Omental fat pad (tissue), 3 donors: ENCODE measurements at regions not wholly inside any gene's neighbourhood (a gene's known extent, or its start where the extent isn't known, plus 50 kb on each side); places are given as distances from the start of the nearest gene placed in this dataset.
A peak's percentile ranks its signal among the peaks of the same experiment; 100 is the strongest.
"Not testable (repeated sequence)": the region's sequence is repeated elsewhere in the genome, so short reads cannot be mapped to it uniquely, and the experiment has no call there.

Experiments
- ATAC-seq: fragments of 150-250 bp; one replicate; pipeline ENCODE4 v1.9.1; 2016; ENCODE audit warnings: mild to moderate bottlenecking, moderate library complexity; ENCODE audit not compliant: low FRiP score
- DNase-seq: peaks from one replicate; pipeline ENCODE4 v3.0.0-alpha.2; 2019; ENCODE audit warnings: low spot score
- TF ChIP-seq, protein P1 (sequence below), 3 donors: fragments of 450-650 bp; IDR thresholded peaks; one replicate each; pipeline ENCODE4 v1.5.1; 2016 to 2017; ENCODE audit warnings: antibody characterized with exemption in 3 of 3, mild to moderate bottlenecking in 3 of 3, moderate library complexity in 2 of 3

DNA sequence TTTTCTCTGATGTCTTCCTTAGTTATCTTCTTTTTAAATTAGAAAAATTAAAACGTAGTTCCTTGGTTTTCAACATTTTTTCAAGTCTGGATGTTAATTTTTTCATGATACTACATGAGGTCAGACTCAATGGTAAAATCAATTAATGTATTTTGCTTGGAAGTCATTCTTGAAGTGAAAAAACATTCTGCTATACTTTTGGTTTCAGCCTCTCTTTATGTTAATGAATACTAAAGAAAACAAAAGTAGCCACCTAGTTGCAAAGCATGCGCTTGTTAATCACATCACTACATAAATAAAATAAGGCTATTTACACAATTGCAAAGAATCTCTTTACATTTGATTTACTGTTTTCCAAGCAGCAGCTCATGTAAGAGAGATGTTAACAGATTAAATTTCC, 170.4 kb downstream of the LIPI start:
- DNase-seq, result no peak
- TF ChIP-seq, protein P1, sequence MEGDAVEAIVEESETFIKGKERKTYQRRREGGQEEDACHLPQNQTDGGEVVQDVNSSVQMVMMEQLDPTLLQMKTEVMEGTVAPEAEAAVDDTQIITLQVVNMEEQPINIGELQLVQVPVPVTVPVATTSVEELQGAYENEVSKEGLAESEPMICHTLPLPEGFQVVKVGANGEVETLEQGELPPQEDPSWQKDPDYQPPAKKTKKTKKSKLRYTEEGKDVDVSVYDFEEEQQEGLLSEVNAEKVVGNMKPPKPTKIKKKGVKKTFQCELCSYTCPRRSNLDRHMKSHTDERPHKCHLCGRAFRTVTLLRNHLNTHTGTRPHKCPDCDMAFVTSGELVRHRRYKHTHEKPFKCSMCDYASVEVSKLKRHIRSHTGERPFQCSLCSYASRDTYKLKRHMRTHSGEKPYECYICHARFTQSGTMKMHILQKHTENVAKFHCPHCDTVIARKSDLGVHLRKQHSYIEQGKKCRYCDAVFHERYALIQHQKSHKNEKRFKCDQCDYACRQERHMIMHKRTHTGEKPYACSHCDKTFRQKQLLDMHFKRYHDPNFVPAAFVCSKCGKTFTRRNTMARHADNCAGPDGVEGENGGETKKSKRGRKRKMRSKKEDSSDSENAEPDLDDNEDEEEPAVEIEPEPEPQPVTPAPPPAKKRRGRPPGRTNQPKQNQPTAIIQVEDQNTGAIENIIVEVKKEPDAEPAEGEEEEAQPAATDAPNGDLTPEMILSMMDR (IDR thresholded peaks at IDR 0.05), result no peak
- no peak for ATAC-seq

DNA sequence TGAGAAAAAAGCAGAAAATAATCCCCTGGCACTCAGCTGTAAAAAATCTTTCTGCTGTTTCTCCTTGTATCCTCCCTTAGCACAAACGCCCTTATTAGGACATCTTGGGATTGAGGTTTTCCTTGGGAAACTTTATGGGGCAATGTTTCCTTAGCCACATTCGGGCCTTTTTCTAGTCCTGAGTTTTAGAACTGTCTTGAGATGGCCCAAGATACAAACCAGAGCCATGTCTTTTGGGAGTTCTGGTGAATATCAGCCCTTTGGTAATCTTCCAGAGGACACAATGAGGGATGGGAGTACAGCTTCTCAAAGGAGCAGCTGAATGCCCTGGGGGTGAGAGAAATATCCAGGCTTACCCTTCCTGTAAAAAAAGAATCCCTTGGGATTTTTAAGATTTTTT, 182.1 kb downstream of the LIPI start:
- not testable (repeated sequence) for DNase-seq

DNA sequence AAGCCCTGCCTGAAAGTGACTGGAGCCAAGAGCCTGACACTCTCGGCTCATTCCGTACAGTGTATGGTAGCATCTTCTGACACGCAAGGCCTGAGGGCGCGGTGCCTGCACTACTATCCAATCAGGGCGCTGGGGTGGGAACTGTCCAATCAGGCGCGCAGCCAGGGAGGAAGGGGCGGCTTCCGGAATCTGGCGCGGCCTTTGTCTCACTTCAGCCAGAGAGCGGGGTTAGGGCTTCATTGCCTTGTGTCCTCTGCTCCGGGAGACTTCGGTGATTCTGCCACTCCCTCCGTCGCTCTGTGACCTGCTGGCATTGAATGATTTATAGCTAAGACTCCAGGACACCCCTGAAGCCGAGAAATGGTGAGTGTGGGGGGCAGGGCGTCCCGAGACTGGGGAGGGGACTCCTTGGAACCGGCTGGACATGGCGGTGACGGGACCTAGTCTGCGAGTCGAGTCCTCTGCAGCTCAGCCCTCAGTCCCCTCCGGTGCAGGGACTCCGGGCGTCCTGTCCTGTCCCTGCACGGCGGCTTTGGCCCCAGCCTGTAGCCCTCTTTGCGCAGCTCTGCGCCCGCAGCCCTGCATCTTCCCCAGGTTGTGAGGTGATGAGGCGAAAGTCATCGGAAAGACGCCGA, 183.4 kb downstream of the LIPI start:
- peak; percentile 80 for DNase-seq
- peak; percentile 100 for ATAC-seq

More for the DNA sequence above, 182.1 kb downstream of the LIPI start:
- ATAC-seq, result not testable (repeated sequence)

DNA sequence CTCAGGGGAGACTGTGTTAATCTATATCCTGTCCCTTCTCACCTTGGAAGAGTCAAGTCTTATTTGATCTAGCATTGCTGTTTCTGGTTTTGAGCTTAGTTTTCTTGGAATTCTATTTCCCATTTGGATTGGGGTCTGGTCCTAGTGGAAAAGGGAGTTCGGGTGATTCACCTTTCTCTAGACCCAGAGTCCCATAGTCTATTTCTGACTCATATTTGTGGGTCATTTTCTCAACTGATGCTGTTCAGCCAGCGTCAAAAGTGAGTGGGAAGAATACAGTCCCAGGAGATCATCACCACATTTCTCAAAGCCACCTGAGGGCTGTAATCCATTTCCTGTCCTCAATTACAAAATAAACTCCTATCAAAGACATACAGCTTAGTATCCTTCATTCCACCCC, 190.6 kb downstream of the LIPI start:
- not testable (repeated sequence) for ATAC-seq

DNA sequence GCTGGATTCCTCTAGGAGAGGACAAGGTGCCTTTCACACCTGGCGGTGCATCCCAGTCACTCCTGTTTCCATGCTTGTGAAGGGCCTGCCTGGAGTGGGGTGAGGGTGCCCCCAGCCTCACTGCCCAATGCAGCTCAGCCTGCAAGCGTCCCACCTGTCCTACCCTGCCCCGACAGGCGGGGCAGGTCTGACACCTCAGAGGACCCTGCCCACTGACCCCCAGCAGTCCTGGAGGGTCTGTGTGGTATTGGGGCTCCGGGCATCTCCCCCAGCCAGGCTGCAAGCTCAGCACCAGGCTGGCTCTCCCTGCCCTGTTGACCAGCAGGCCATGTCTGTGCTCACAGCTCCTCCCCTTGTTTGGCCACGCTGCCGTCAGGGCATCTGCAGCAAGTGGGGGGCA, 194.9 kb downstream of the LIPI start:
- DNase-seq, result not testable (repeated sequence)

More for the DNA sequence above, 190.6 kb downstream of the LIPI start:
- not testable (repeated sequence) for DNase-seq

DNA sequence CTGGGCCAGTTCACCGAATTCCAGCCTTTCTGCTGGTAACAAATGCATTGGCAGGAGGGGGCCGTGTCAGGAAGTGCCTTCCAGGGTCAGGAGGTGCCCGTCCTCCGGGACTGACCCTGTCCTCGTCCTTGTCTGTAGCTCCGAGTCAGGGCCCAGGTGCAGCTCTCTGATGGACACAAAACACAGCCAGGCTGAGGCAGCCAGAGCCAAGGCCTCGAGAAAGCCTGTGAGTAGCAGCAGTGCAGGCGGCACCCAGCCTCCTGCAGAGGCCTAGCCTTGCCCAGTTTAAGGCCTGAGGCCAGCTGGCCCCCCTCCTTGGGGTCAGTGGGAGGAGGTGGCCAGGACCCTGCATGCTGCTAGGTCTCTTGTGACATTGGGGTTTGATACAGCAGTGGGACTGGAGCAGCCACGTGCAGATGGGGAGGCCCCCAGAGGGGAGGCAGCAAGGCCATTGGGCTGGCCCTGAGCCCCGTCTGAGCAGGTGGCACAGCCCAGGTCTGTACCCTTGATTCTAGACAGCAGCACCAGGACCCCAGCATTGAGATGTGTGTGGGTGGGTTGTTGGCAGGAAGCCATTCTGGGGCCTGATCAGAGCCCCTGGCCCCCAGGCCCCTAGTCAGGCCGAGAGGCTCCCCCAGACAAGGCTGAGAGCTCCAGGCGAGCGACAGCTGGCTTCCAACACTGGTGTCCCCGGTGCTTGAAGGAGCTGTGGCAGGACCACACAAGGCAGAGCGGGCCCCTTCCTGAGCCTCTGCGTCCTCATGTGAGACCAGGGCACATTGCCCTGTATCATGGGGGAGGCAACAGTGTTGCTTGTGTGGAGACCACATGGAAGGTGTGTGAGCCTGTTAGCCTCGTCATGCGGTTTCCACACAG, 196.9 kb downstream of the LIPI start:
- not testable (repeated sequence) for ATAC-seq, DNase-seq

More for the DNA sequence above, 194.9 kb downstream of the LIPI start:
- not testable (repeated sequence) for ATAC-seq

DNA sequence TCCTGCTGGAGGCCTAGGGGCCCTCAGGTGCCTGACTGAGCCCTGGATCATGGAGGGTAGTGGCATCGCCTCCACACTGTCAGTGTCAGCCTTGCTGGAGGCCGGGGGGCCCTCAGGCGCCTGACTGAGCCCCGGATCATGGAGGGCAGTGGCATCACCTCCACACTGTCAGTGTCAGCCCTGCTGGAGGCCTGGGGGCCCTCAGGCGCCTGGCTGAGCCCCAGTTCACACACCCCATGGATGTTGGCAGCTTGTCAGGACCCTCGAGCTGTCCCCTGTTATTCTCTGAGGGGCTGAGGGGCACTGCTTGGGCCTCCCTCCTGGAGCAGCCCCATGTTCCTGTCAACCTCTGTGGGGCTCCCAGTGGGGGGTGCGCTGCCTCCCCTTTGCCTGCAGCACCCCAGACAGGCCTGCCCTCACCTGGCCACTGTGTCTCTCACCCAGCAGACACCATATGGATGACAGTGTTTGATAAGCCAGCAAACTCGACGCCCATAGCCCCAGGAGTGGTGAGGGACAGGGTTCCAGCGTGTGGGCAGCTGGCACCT, 197.6 kb downstream of the LIPI start:
- TF ChIP-seq, protein P1 (IDR thresholded peaks at IDR 0.05), result no peak
- ATAC-seq (no peak), DNase-seq (no peak)

DNA sequence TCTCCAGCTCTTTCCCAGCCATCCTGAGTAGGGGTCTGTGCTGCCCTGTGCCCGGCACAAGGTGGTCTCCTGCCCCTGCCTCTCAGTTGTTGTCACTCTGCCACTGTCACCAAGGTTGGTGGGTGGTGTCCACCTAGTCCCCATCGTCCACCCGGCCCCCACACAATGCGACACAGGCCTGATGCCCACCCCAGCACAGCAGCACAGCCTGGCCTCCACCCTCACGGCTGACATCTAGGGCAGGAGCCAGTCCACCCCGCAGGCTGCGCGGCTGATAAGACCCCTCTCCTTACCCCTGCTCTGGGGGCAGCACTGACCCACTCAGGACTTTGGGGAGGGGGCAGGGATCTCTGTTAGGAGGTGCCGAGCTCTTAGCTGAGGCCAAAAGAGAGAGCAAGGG, 198.3 kb downstream of the LIPI start:
- DNase-seq (no peak), ATAC-seq (no peak)
- TF ChIP-seq, protein P1 (IDR thresholded peaks at IDR 0.05), result no peak

DNA sequence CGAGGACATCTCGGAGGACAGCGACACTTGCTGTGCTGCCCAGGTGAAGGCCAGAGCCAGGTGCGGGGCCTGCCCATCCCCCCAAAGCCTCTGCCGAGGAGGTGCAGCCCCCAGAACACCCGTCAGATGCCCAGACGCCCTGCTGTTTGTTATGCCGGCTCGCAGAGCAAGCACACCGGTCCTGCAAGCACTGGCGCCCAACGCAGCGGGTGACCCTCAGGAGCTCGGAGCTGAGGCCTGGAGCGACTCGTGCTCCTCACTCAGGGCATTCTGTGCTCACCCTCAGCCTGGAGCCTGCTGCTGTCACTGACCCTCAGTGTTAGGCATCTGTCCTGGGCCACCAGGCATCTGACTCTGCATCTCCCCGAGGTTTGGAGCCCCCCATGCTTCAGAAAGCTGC, 199.0 kb downstream of the LIPI start:
- not testable (repeated sequence) for DNase-seq, ATAC-seq

DNA sequence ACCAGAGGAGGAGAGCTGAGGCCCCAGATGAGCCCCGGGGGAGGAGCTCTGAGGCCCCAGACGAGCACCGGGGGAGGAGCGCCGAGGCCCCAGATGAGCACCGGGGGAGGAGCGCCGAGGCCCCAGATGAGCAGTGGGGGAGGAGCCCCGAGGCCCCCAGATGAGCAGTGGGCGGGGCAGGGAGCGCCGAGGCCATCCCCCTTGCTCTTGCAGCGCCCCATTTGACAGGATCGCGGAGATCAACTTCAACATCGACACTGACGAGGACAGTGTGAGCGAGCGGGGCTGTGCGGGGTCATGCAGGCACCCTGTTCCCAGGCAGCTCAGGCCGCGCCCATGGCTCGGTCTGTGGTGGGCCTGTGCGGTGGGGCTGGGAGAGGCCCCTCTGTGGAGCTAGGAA, 199.6 kb downstream of the LIPI start:
- not testable (repeated sequence) for DNase-seq, ATAC-seq

DNA sequence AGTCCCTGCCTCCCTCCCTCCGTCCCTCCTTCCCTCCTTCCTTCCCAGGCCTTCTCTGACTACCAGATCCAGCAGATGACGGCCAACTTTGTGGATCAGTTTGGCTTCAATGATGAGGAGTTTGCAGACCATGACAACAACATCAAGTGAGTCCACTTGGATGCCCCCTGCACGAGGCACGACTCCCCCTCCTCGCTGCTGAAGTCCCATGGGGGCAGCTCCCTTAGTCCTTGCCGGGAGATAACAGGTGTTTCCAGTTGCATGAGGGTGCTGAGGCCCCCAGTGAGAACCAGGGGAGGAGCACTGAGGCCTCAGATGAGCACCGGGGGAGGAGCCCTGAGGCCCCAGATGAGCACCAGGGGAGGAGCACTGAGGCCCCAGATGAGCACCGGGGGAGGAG, 200.0 kb downstream of the LIPI start:
- DNase-seq (no peak), ATAC-seq (no peak)
- TF ChIP-seq, protein P1 (IDR thresholded peaks at IDR 0.05), result no peak

DNA sequence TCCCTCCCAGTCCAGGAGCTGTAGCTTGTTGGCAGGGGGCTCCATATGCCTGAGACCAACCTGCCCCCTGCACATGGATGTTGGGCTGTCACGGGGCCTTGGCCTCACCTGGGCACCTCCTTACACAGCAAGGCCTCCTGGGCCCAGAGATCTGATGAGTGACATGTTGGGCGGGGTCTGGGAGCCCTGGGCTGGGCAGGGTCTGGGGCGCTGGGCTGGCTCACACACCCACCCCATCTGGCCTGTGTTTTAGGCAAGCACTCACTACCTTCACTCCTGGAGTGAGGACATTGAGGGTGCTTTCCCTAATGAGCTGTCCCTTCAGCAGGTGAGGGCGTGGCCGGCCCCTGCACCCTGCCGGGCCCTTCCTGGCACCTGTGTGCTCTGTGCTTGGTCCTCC, 200.8 kb downstream of the LIPI start:
- ATAC-seq, DNase-seq: not testable (repeated sequence)

DNA sequence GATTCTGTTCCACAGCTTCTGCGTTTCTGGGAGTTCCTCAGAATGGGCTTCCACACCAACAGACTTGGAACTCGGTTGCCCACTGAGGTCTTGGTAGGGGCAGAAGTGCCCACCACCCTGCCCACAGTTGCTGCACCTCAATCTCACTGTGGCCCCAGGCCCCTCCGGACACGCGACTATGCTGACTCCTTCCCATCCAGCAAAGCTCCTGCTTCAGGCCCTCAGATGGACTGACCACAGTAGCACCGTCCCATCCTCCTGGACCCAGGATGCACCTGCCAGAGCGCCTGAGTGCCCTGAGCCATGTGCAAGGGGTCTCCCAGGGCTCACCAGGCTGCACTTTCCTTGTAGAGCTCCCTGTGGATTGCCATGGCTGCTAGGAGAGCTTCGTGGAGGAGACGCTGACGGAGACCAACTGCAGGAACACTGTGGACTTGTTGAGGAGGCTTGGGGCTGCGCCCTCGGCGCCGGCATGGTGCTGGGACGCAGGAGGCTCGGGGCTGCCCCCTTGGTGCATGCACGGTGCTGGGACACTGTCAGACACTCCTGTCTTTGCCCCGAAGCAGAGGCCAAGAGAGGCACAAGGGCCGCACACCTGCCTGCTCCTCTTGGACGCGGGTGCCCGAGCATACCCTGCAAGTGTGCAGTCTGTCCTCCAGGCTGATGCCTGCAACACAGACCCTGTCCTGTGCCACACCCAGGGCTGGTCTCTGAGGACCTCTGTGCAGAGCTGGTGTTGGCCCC, 201.3 kb downstream of the LIPI start:
- not testable (repeated sequence) for DNase-seq, ATAC-seq

DNA sequence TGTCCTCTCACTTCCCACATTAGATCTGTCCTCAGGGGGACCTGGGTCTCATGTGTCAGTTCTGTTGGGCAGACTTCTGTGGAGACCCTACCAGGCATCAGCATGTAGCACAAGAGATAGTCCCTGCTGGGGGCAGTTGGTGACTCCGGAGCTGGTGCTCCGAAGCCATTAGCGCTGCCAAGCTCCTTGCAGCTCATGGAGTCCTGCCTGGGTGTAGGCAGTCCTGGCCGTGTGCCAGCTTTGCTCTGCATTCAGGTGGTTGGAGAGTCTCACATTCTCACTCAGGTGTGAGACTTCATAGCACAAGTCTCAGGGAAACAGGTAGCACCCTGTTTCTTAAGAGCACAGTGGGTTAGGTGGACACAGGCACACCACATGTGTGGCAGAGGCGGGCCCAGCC, 202.3 kb downstream of the LIPI start:
- DNase-seq, ATAC-seq: not testable (repeated sequence)
